ENCODE measurements at regions not wholly inside any gene's neighbourhood (a gene's known extent, or its start where the extent isn't known, plus 50 kb on each side); places are given as distances from the start of the nearest gene placed in this dataset.
A peak's percentile ranks its signal among the peaks of the same experiment; 100 is the strongest.

DNA sequence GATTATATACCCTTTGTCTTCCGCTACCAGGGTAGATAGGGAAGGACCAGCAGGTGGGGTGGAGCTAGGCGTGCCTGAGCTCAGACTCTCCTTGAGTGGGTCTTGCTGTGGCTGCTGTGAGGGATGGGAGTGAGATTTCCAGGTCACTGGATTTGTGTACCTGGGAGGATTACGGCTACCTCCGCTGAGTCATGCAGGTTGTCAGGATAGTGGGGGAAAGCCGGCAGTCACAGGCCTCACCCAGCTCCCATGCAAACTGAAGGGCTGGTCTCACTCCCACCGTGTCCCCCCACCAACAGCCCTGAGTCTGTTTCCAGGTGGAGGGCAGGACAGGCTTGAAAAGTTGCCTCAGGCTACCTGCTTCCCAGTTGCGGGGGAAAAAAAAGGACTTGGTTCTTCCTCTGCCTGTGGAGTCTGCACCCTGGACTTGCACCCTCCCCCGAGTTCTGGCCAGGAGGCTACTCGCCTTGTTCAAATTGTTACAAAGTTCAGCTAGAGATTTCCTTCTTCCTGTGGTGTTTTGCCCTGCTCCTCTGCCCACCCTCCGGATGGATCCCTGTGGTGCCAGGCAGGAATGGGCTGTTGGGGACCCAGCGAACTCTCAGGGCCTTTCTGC, 268.3 kb downstream of the VAPA start:
- DNase-seq, result no peak

- no peak for DNase-seq
These were observed 269.7 kb upstream of the APCDD1 start for GRCh38 chr18:10184776-10185175.

- DNase-seq, result no peak
These were observed 265.2 kb upstream of the APCDD1 start for GRCh38 chr18:10188971-10189810.

DNA sequence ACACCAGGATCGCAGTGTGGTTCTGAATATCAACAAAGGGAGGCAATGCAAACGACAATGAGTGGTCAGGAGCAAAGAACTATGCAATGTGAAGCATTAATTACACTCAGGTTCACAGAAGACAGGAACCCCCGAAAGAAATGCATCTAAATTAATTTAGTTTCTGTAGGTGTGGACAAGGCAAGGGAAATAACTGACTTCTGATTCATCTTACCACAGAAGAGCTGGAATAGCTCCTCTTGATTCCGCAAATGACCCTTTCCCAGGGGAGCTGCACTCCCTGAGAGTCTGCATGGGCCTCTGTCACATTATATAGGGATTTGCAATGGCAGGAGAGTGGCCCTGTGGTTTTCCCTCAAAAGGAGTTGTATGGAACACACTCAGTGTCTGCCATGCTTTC, 263.9 kb upstream of the APCDD1 start:
- no peak for DNase-seq

DNA sequence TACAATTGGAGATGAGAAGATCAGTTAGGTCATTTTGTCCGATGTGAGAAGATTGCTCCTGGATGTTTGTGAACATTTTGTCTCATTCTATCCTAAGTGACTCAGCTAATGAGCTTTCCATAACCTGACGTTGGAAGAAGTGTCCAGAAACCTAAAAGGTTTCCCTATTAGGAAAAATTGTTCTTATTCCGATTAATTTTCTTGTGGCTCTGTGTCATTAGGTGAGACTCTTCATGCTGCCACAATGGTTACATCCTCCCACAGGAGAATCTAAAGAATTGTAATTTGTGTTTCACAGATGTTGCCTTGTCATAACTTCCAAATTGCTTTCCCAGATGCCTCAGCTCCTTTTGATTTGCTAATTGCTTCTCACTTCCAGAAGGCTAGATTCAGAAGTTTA, 261.0 kb upstream of the APCDD1 start:
- DNase-seq, result no peak

DNA sequence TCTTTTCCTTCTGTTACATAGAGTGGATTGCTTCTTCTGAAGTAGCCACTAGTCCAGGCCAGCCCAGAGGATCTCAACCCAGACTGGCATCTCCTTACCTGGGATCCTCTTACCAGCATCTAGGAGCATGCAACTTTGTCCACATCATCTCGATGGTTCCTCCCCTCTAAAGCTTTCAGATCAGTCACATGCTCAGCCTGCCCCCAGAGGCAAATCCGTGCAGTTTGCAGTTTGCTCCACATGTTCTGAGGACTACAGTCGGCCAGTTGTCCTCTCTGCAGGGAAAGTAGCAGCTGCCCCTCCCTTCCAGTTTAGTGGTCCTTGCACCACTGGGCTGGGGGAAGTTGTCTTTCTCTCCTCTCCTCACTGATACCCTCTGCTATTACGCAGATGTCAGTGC, 259.8 kb upstream of the APCDD1 start:
- no peak for DNase-seq

- peak; percentile 47 for DNase-seq
These were observed 258.9 kb upstream of the APCDD1 start for GRCh38 chr18:10195529-10195928.

- no peak for DNase-seq
These were observed 257.3 kb upstream of the APCDD1 start for GRCh38 chr18:10197097-10197496.

GRCh38 chr18:10201226-10201625, 253.2 kb upstream of the APCDD1 start:
- no peak for DNase-seq

DNA sequence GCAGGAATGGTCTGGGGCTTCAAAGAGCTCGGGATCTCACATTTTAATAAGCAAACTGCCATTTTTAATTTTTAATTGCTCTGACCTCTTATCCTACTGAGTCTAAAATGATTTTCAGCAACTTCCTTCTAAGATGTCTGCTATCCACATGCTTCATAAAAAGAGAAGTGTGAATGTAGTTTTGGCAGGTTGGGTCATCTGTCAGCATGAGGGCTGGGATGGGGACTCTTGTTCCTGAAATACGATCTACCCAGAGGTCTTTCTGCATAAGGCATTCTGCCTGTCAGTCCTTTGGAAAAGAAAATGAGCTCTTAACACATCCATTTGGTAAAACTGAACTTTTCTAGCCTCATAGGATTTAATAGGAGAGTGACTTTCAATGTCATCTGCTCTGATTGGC, 252.8 kb upstream of the APCDD1 start:
- DNase-seq, result no peak

DNA sequence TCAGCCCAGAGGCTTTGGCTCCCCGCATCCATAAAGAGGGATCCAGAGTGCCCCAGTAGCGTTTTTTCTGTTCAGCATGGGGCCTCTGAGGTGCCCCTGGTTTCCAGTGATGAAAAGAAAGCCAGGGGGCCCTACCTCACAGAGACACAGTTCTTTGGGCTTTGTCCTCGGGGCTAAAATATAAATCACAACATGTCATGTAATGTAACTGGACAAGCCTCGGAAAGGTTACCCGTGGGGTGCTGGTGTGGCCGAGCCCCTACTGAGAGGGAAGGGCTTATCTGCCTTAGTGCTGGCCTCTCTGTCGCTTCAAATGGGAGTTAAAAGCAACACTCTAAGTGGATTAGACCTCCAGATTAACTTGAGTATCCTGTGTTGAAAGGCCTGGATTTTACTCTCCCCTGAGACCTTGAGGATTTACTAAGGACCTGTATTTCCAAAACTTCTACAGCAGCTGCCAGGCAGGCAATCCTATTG, 251.6 kb upstream of the APCDD1 start:
- DNase-seq, result no peak

DNA sequence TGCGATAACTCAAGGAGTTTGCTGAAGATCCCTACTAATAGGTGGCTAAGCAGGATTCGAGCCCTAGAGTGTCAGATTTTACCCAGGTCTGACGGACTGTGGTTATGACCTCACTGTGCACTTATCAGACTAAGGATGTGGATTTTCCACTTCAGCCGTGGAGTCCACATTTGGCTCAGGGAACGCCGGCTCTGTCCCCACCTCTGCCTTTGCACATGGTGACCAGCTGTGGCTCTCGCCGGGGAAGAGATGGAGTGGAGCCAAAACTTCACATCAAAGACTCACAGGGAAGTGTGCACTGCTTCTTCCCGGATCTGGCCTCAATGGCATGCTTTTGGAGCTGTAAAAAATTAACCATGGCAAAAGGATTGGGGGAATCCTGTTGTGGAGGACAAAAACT, 249.3 kb upstream of the APCDD1 start:
- no peak for DNase-seq

- no peak for DNase-seq
These were observed 246.6 kb upstream of the APCDD1 start for GRCh38 chr18:10207682-10208345.

DNA sequence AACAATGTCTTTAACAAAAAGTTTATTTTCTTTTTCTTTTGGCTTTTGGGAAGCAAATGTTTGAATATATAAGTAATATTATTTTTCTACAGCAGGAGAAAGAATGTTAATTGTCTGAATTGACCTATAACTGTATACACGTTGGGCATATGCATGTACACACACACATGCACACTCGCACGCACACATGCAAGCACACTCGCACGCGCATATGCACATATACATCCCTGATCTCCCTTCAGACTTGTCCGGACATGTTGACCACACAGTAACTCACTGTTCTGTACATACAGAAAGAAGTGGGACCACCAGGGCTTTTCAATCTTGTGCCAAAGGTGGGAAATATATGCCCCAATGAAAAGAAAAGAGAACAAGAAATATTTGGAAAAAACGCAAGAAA, 245.1 kb upstream of the APCDD1 start:
- no peak for DNase-seq

- DNase-seq, result no peak
These were observed 244.3 kb upstream of the APCDD1 start for GRCh38 chr18:10210057-10210633.

DNA sequence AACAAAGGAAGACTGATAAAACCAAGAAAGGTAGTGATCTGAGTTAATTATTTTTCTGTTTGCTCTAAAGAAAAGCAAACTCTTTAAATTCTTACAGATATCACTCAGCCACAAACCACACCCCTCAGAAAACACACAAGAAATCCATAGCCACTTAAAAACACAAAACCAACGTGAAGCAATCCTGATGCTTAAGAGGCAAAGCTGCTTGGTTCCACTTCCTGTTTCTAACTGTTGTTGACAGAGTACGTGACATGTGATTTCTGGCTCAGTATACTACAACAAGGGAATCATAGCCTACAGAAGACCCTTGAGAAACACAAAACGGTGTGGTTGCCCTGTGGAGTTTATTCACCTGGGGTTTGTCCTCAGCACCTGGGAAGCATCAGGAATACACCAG, 240.9 kb upstream of the APCDD1 start:
- no peak for DNase-seq

GRCh38 chr18:10215446-10215845, 239.0 kb upstream of the APCDD1 start:
- DNase-seq, result no peak

- no peak for DNase-seq
These were observed 237.6 kb upstream of the APCDD1 start for GRCh38 chr18:10216791-10217190.

DNA sequence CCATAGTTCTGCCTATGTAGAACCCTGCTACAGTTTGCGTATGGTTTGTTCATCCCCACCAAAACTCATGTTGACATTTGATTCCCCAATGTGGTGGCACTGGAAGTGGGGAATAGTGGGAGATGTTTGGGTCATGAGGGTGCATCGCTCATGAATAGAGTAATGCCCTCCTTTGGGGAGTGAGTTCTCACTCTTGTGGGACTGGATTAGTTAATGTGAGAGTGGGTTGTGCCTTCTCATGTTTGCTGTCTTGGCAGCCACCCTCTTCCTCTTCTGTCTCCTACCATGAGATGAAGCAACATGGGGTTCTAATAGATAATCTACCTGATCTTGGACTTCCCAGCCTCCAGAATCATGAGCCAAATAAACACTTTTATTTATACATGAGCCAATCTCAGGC, 237.2 kb upstream of the APCDD1 start:
- DNase-seq, result no peak

DNA sequence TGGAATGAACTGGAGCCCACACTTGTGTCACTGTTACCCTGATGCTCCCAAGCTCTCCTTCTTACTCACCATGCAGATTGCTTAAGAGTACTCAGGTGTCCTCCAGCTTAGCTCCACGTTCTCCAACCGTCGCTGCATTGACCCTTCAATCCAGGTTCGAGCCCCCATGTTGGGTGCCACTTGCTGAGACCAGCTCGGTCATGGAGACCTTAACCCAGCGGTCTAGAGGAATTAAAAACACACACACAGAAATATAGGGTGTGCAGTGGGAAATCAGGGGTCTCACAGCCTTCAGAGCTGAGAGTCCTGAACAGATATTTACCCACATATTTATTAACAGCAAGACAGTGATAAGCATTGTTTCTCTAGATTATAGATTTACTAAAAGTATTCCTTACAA, 229.1 kb upstream of the APCDD1 start:
- no peak for DNase-seq

DNA sequence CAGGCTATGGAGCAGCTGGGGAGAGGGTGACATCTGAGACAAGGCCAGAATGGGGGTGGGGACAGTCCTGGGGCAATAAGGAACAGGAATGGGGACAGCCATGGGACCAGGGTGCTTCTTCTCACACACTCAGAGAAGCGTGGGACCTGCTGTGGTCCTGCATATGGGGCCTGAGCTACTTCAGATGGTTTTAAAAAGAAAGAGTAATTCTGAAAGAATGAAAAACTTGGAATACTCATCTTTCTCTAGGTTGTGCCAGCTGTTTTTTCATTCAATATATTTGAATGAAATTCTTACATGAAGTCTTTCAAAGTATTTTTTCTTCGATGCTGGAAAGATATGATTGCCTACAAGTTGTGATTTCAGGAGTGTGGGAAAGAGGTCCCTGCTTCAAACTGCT, 227.5 kb upstream of the APCDD1 start:
- DNase-seq, result no peak

DNA sequence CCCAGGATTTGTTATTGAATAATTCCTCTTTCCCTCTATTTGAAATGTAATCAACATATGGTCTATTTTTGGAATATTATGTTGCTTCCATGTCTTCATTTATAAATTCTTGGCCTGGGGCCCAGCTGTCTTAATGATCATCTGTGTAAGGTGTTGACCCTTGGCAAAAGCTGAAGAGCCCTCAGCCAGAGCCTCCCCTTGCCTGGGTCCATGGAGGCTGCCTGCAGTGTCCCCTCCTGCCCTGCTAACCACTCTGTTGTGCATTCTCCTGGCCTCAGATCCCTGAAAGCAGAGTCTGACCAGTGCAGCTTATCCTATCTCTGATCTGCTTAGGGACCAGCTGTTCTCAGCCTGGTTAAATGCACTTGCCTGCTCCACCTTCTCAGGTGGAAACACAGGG, 226.1 kb upstream of the APCDD1 start:
- no peak for DNase-seq

- DNase-seq, result no peak
These were observed 225.0 kb upstream of the APCDD1 start for GRCh38 chr18:10229458-10229857.

DNA sequence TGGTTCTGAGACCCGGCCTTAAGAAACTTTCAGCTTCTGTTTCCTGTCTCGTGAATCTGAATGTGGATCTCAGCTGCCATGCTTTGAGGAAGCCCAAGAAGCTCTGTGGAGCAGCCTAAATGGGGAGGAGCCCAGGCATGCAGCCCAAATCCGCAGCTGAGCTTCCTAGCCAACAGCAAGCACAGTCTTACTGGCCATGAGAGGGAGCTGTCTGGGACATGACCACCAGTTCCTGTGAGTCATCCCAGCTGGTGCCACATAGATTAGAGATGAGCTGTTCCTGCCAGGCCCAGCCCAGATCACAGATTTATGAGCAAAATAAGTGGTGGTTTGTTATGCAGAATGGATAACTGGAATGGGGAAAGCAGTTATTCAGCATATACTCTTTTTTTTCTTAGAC, 224.4 kb upstream of the APCDD1 start:
- DNase-seq, result no peak
